Vagina (tissue), 2 donors: ENCODE measurements at regions not wholly inside any gene's neighbourhood (a gene's known extent, or its start where the extent isn't known, plus 50 kb on each side); places are given as distances from the start of the nearest gene placed in this dataset.

Source experiments
- DNase-seq, 2 donors: peaks; one replicate each; pipeline ENCODE4 v3.0.0-alpha.2; 2017; ENCODE audit errors: extremely low spot score in 2 of 2
- H3K27ac ChIP-seq: fragments of 200-600 bp; sonication (generic); one replicate; pipeline ENCODE4 v1.5.1; 2019
- H3K27me3 ChIP-seq: fragments of 200-600 bp; sonication (generic); one replicate; pipeline ENCODE4 v1.5.1; 2019
- H3K36me3 ChIP-seq, 2 donors: fragments of 200-600 bp; sonication (generic); one replicate each; pipeline ENCODE4 v1.5.1; 2017 to 2019
- H3K4me1 ChIP-seq: fragments of 200-600 bp; sonication (generic); one replicate; pipeline ENCODE4 v1.5.1; 2019
- H3K4me3 ChIP-seq, 2 donors: fragments of 200-600 bp; sonication (generic); 1 replicate in 1 of 2; 2 replicates in 1 of 2; pipeline ENCODE4 v1.5.1; 2016 to 2019
- H3K9me3 ChIP-seq: fragments of 200-600 bp; sonication (generic); one replicate; pipeline ENCODE4 v1.5.1; 2019
- POLR2A ChIP-seq, 2 donors: fragments of 450-650 bp; IDR thresholded peaks; one replicate each; pipeline ENCODE4 v1.6.1; 2017; ENCODE audit warnings: antibody characterized with exemption in 2 of 2, mild to moderate bottlenecking in 2 of 2, moderate library complexity in 2 of 2
- POLR2AphosphoS5 ChIP-seq, 2 donors: sonication (generic); formaldehyde crosslinking; IDR thresholded peaks; one replicate each; pipeline ENCODE4 v1.9.0; 2017; ENCODE audit warnings: antibody characterized with exemption in 2 of 2, mild to moderate bottlenecking in 2 of 2, low read depth in 1 of 2; ENCODE audit not compliant: insufficient read depth in 1 of 2
- intact Hi-C: fragments of 100-400 bp; cut with DNase I; formaldehyde crosslinking; loops from one replicate; pipeline ENCODE4 v1.15.1; 2023
- TF ChIP-seq, protein P1 (sequence below), 3 experiments: fragments of 450-650 bp in 2 of 3; fragments of 200-600 bp in 1 of 3; sonication (generic) in 1 of 3; IDR thresholded peaks; one replicate each; pipeline ENCODE4 v1.5.1; 2017 to 2019; ENCODE audit warnings: antibody characterized with exemption in 3 of 3, mild to moderate bottlenecking in 2 of 3, moderate library complexity in 2 of 3

DNA sequence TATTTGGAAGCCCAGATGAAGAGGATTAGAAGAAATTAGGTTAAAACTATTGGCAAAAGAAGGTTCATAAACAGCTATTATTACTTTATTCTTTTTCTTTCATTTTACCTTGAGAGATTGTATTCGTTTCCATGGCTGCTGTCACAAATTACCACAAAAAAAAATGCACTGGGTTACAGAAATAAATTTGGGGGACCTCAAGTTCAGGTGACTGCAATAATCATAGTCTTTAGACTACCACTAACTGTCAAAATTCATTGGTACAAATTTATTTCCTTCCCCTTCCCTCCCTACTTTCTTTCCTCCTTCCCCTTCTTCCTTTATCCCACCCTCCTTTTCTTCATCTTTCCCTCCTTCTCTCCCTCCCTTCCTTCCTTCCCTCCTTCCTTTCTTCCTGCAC, 217.8 kb upstream of the PIK3C3 start:
- TF ChIP-seq POLR2A (IDR thresholded peaks at IDR 0.05) (no peak), POLR2AphosphoS5 (IDR thresholded peaks at IDR 0.05; ENCODE audit: insufficient read depth in 1 of 2, low read depth in 1 of 2) (no peak)
- TF ChIP-seq, protein P1, sequence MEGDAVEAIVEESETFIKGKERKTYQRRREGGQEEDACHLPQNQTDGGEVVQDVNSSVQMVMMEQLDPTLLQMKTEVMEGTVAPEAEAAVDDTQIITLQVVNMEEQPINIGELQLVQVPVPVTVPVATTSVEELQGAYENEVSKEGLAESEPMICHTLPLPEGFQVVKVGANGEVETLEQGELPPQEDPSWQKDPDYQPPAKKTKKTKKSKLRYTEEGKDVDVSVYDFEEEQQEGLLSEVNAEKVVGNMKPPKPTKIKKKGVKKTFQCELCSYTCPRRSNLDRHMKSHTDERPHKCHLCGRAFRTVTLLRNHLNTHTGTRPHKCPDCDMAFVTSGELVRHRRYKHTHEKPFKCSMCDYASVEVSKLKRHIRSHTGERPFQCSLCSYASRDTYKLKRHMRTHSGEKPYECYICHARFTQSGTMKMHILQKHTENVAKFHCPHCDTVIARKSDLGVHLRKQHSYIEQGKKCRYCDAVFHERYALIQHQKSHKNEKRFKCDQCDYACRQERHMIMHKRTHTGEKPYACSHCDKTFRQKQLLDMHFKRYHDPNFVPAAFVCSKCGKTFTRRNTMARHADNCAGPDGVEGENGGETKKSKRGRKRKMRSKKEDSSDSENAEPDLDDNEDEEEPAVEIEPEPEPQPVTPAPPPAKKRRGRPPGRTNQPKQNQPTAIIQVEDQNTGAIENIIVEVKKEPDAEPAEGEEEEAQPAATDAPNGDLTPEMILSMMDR (IDR thresholded peaks at IDR 0.05), result no peak
- Histone ChIP-seq H3K9me3 (no peaks in the 10 kb centered on the region), H3K4me1 (no peaks in the 10 kb centered on the region), H3K4me3 (no peak overlapping the region), H3K27ac (no peak overlapping the region), H3K27me3 (no peaks in the 10 kb centered on the region), H3K36me3 (no peaks in the 10 kb centered on the region)
- intact Hi-C loops, result no loop called here
- no peak for DNase-seq

- Histone ChIP-seq H3K27ac (no peak overlapping the region), H3K36me3 (no peaks in the 10 kb centered on the region), H3K4me3 (no peak overlapping the region), H3K4me1 (no peaks in the 10 kb centered on the region), H3K9me3 (no peaks in the 10 kb centered on the region), H3K27me3 (no peaks in the 10 kb centered on the region)
- TF ChIP-seq, protein P1 (IDR thresholded peaks at IDR 0.05), result no peak
- TF ChIP-seq POLR2A (IDR thresholded peaks at IDR 0.05), result no peak
- TF ChIP-seq POLR2AphosphoS5 (IDR thresholded peaks at IDR 0.05; ENCODE audit: insufficient read depth in 1 of 2, low read depth in 1 of 2), result no peak
- DNase-seq, result no peak
- intact Hi-C loops, result no loop called here
Observed at GRCh38 chr18:41734917-41735316, 220.1 kb upstream of the PIK3C3 start.

DNA sequence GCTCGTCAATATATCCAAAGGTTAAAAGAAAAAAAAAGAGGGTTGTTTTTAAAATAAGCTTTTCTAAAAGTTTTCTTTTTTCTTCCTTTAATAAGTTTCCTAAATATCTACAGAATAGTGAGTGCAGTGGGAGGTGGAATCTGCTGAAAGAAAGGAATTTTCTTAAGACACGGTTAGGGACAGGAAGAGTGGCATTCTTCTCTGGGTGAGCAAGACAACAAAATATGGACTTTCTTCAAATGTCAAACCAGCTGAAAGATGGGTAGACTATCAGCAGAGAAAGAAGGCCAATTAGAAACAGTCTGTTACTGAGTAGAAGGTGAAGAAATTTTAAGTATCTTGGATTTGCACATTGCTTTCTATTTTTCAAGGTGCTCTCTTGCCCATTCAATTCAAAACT, 222.7 kb upstream of the PIK3C3 start:
- H3K27ac ChIP-seq, result no peak overlapping the region
- no peak overlapping the region for H3K4me3 ChIP-seq
- no peaks in the 10 kb centered on the region for H3K36me3 ChIP-seq
- intact Hi-C loops, result no loop called here
- no peaks in the 10 kb centered on the region for H3K27me3 ChIP-seq
- H3K9me3 ChIP-seq, result no peaks in the 10 kb centered on the region
- DNase-seq, result no peak
- H3K4me1 ChIP-seq, result no peaks in the 10 kb centered on the region
- no peak for TF ChIP-seq POLR2A (IDR thresholded peaks at IDR 0.05)
- no peak for TF ChIP-seq POLR2AphosphoS5 (IDR thresholded peaks at IDR 0.05; ENCODE audit: insufficient read depth in 1 of 2, low read depth in 1 of 2)
- TF ChIP-seq, protein P1 (IDR thresholded peaks at IDR 0.05), result no peak

DNA sequence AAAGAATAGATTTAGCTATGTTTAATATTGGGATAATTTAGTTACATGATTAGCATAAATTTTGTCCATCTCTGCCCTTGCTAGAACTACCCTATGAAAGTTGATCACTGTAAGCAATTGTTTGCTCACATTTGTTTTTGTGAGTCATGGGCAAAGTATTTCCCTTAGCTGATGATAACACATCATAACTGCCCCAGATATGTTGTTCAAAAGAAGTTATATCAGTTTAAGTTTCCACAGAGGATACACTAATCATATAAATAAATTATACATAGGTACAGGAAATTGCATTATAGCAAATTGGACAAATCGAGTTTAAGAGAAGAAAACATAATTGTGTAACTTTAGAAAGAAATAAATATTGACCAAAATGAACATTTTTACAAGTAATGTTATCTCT, 223.2 kb upstream of the PIK3C3 start:
- Histone ChIP-seq H3K9me3 (no peaks in the 10 kb centered on the region), H3K36me3 (no peaks in the 10 kb centered on the region), H3K4me3 (no peak overlapping the region), H3K4me1 (no peaks in the 10 kb centered on the region), H3K27me3 (no peaks in the 10 kb centered on the region), H3K27ac (no peak overlapping the region)
- no peak for DNase-seq
- TF ChIP-seq POLR2AphosphoS5 (IDR thresholded peaks at IDR 0.05; ENCODE audit: insufficient read depth in 1 of 2, low read depth in 1 of 2), result no peak
- TF ChIP-seq, protein P1 (IDR thresholded peaks at IDR 0.05), result no peak
- intact Hi-C loops, result no loop called here

DNA sequence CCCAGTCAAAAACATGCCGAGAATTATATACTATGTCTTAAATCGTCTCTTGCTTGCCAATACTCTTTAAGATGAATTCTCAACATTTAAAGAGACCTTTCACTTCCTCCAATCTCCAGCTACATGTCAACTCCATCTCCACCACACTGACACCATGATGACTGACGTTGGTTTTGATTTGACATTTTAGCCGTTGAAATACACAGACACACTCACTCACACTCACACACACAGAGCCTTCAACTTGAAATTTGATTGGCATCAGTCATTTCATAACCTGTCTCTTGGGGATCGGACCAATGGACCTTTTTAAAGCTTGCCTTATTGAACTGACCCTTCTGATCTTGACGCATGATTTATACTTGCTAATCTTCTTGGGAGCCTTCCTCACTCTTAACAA, 230.8 kb upstream of the PIK3C3 start:
- no peaks in the 10 kb centered on the region for H3K27me3 ChIP-seq
- intact Hi-C loops, result no loop called here
- TF ChIP-seq POLR2A (IDR thresholded peaks at IDR 0.05) (no peak), POLR2AphosphoS5 (IDR thresholded peaks at IDR 0.05; ENCODE audit: insufficient read depth in 1 of 2, low read depth in 1 of 2) (no peak)
- TF ChIP-seq, protein P1 (IDR thresholded peaks at IDR 0.05), result no peak
- no peak for DNase-seq
- H3K4me1 ChIP-seq, result no peaks in the 10 kb centered on the region
- no peak overlapping the region for H3K4me3 ChIP-seq
- no peaks in the 10 kb centered on the region for H3K9me3 ChIP-seq
- no peaks in the 10 kb centered on the region for H3K36me3 ChIP-seq
- H3K27ac ChIP-seq, result no peak overlapping the region
